Amniotic epithelial cell (primary cell): ENCODE measurements at regions not wholly inside any gene's neighbourhood (a gene's known extent, or its start where the extent isn't known, plus 50 kb on each side); places are given as distances from the start of the nearest gene placed in this dataset.
"Not testable (repeated sequence)": the region's sequence is repeated elsewhere in the genome, so short reads cannot be mapped to it uniquely, and the experiment has no call there.

Experiments
- DNase-seq: peaks from one replicate; pipeline ENCODE4 v3.0.0-alpha.2; 2010; ENCODE audit warnings: low read depth

DNA sequence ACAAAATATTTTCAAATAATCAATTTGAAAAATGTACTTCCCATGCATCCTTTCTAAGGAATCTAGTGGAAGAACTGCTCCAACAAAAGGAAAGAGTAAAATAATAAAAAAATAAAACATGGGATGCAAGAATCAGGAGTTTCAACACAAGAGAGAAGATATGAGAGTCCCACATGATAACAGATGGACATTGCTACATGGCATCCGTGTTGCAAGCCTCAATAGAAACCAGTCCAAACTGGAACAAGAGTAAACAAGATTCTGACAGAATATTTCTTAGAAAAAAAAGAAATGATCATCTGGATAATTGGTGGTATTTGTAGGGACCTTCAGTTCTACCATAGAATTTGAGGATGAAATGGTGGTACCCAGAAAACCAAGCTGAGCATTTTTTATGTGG, 186.8 kb downstream of the FRK start:
- DNase-seq: no peak

GRCh38 chr6:115870464-115870863, 190.2 kb downstream of the FRK start:
- DNase-seq: no peak

- no peak for DNase-seq
Measured at GRCh38 chr6:115865914-115866313, 194.8 kb downstream of the FRK start.

- DNase-seq: no peak
Measured at GRCh38 chr6:115863211-115863610, 197.5 kb downstream of the FRK start.

GRCh38 chr6:115861658-115862057, 199.0 kb downstream of the FRK start:
- DNase-seq: not testable (repeated sequence)

DNA sequence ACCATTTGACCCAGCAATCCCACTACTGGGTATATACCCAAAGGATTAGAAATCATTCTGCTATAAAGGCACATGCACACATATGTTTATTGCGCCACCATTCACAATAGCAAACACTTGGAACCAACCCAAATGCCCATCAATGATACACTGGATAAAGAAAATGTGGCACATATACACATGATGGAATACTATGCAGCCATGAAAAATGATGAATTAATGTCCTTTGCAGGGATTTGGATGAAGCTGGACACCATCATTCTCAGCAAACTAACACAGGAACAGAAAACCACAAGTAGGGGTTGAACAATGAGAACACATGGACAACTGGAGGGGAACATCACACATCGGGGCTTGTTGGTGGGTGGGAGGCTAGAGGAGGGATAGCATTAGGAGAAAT, 201.1 kb downstream of the FRK start:
- not testable (repeated sequence) for DNase-seq

DNA sequence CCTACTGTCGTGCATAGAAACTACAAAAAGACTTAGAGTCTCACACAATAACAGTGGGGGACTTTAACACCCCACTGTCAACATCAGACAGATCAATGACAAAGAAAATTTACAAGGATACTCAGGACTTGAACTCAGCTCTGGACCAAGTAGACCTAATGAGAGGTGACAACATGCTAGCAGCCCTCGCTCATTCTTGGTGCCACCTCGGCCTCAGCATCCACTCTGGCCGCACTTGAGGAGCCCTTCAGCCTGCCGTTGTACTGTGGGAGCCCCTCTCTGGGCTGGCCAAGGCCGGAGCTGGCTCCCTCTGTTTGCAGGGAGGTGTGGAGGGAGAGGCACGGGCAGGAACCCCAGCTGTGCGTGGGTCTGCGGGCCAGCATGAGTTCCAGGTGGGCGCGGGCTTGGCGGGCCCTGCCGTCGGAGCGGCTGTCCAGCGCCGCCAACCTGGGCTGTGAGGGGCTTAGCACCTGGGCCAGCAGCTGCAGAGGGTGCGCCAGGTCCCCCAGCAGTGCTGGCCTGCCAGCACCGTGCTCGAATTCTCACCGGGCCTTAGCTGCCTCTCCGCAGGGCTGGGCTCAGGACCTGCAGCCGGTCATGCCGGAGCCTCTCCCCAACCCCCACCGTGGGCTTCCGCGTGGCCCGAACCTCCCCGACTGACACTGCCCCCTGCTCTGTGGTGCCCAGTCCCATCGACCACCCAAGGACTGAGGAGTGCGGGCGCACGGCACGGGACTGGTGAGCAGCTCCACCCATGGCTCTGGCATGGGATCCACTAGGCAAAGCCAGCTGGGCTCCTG, 205.6 kb downstream of the FRK start:
- no peak for DNase-seq

DNA sequence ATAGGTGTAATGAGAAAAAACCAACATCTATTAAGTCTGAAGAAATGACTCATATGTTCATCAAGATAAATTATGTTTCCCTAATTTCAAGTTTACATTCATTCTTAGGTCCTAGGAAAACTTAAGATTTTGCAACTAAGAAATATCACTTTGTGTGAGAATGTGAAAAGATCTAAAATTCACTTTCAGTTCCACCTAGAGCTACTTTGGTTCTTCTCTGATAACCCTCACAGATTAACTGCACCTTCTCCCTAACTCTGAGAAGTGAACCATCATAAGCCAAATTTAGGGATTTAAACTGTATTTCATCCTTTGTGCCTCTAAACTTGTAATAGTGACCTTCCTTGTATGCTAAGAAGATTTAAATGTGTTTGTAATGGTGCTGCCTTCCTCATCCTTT, 213.0 kb downstream of the FRK start:
- no peak for DNase-seq

GRCh38 chr6:115843945-115844344, 216.7 kb downstream of the FRK start:
- DNase-seq: no peak

GRCh38 chr6:115842338-115842737, 218.4 kb downstream of the FRK start:
- no peak for DNase-seq

- no peak for DNase-seq
Measured at GRCh38 chr6:115839583-115840181, 221.0 kb downstream of the FRK start.

DNA sequence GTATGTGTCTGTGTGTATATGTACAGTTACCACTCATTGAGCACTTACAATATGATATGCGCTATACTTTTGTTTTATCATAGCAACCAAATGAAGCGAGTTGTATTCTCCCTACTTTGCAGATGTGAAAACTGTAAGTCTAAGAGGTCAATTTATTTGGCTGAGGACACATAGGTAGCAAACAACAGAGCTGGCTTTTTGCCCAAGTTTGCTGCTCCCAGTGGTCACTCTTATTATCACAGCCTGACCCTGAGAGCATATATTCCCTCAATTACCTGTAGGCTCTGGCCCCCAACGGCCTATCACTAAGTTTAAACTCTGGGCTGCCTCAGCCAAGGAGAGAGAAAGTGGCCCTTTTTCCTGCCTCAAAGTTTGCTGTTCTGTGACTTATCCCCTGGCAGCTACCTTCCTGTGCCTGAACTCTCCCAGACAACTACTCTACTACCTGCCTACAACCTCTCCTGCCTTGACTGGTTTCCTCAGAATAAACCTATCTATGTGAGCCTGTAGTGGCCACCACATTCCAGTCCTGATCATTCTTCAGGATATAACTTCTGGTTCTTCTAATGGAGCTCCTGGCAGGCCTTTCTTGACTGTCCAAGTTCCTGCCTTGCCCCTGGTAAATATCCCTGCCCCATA, 221.8 kb downstream of the FRK start:
- DNase-seq: peak; percentile 2

DNA sequence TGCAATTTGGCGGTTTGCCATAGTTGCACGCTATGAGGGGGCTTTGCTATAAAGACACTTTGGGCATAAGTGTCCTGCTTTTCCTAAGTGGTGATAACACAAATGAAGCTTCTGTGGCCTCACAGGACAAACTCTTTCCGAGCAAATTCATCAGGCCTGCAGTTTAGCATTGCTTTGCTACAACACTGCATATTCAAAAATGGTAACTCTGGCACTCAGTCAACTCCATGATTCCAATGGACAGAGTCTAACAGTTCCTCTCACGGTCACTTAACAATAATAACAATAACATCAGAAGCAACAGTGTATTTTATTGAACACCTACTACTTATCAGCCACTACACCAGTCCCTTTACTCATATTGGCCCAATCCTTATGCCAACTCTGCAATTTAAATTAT, 222.5 kb downstream of the FRK start:
- no peak for DNase-seq

GRCh38 chr6:115836374-115836773, 224.3 kb downstream of the FRK start:
- not testable (repeated sequence) for DNase-seq

DNA sequence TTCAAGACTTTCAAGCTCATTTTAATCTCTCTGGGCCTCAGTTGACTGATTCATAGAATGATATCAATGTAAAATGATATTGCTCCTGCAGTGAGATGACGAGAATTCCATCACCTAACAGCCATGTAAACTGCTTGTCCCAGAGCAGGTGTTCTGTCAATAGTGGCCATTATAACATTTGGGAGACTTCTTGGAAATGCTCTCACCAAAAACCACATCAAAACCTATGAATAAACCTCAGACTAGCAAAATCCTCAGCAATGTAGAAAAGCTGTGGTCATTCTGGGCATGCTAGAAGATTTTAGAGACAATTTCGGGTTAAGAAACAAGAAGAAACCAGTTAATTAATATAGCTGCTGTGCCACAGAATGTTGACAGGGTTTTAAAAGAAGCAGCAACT, 225.4 kb downstream of the FRK start:
- no peak for DNase-seq

DNA sequence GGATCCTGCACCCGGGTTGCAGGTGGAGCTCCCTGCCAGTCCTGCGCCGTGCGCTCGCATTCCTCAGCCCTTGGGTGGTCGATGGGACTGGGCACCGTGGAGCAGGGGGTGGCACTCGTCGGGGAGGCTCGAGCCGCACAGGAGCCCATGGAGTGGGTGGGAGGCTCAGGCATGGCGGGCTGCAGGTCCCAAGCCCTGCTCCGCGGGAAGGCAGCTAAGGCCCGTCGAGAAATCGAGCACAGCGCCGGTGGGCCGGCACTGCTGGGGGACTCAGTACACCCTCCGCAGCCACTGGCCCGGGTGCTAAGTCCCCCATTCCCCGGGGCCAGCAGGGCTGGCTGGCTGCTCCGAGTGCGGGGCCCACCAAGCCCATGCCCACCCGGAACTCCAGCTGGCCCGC, 226.1 kb downstream of the FRK start:
- not testable (repeated sequence) for DNase-seq

- DNase-seq: no peak
Measured at GRCh38 chr6:115832786-115833185, 227.9 kb downstream of the FRK start.

DNA sequence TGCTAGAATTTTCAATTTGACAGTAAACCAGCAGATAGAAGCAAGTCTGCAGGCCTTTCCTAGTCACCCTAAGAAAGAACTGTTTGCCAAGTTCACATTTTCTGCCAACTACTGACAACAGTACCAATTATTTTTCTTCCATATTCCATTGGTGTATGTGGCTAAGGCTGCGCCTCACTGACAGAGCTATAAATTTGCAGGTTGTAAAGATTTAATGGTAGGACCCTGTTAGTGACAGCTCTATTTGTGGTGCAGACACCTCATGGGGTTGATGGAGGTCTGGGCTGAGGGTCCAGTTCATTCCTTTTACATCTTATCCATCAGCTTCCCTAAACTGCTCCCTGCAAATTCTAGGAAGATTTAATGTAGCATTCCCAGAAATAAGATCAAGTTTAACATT, 228.5 kb downstream of the FRK start:
- no peak for DNase-seq

- DNase-seq: peak; percentile 2
Measured at GRCh38 chr6:115830895-115831294, 229.8 kb downstream of the FRK start.

- DNase-seq: no peak
Measured at GRCh38 chr6:115821798-115822197, 238.9 kb downstream of the FRK start.

DNA sequence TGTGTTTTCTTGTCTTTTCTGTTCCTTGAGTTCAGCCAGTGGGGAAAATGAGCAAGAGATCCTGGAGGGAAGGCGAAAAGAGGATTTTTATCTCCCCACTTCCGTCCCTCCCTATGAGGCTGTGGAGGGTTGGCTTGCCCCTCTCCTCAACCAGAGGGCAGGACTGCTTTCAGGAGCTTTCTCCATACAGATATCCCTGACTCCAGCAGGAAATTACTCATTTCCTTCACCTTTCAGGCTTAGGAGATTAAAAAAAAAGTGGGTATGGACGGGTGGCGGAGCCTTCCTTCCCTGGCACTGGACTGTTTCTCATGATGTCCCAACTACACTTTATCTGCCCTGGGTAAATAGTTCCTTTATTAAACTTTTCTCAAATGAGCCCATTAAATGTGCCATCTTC, 241.2 kb downstream of the FRK start:
- DNase-seq: no peak

GRCh38 chr6:115817161-115817560, 243.5 kb downstream of the FRK start:
- no peak for DNase-seq

- DNase-seq: no peak
Measured at GRCh38 chr6:115814907-115815306, 245.8 kb downstream of the FRK start.
